ENCODE measurements at regions not wholly inside any gene's neighbourhood (a gene's known extent, or its start where the extent isn't known, plus 50 kb on each side); places are given as distances from the start of the nearest gene placed in this dataset.

GRCh38 chr2:88897715-88898114 lies 206.2 kb downstream of the RPIA start:
- Histone ChIP-seq H3K4me3 (ENCODE audit: low read depth, low read length) (no peak overlapping the region), H3K27me3 (replicated peaks; ENCODE audit: control insufficient read depth, insufficient read depth, low read length) (no peaks in the 10 kb centered on the region; the same call in 1 of the 2 replicates), H3K4me1 (no peaks in the 10 kb centered on the region), H3K9me3 (no peaks in the 10 kb centered on the region), H3K36me3 (ENCODE audit: control insufficient read depth, insufficient read depth, low read length) (no peaks in the 10 kb centered on the region)
- Mint-ChIP-seq H3K27me3 (ENCODE audit: insufficient read depth, unreplicated experiment) (peaks cover 7% of the 10 kb centered on the region), H3K4me3 (ENCODE audit: unreplicated experiment) (no peak overlapping the region), H3K36me3 (ENCODE audit: insufficient read depth, unreplicated experiment) (no peaks in the 10 kb centered on the region), H3K4me1 (ENCODE audit: low read depth, unreplicated experiment) (no peaks in the 10 kb centered on the region), H3K9me3 (ENCODE audit: unreplicated experiment) (no peaks in the 10 kb centered on the region), H3K27ac (ENCODE audit: unreplicated experiment) (no peak overlapping the region)
- ChIA-PET POLR2A (no interaction called here), CTCF (no interaction called here)
- no TSS peak for BruUV-seq (replicated peaks)
- no peak for DNase-seq
- intact Hi-C loops (cut with micrococcal nuclease; ENCODE audit: unreplicated experiment) = no loop called here
- TF ChIP-seq CTCF (IDR thresholded peaks at IDR 0.05; ENCODE audit: insufficient read depth in 1 of 2, low read depth in 1 of 2, low read length in 1 of 2, severe bottlenecking in 1 of 2, unreplicated experiment in 1 of 2) = no peak

DNA sequence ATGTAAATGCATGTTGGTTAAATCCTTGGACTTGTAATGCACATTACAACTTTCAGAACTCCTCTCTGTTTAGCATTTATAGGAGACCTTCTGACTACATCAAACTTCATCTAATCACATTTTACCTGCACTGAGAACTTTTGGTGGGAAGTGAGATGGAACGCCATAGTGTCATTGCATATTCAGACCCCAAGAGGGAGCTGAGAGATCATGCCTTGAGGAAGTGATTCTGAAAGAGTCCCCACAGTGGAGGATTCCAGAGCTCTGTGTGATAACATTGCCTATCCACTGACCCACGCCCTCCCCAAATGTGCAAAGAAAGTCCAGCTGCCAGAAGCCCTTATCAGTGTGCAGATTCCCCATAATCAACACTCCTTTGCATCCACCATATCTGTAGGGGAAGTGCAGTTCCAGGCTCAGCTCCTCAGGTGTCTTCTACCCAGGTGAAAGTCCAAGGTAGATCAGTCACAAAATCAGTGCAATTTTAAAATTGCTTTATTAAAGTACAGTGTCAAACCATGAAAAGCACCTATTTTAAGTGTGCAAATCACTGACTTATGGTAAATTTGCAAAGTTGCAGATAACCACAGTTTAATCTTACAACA lies 212.4 kb downstream of the RPIA start:
- CTCF ChIA-PET = interaction anchor here (0.7 to 1.4 kb wide), 7 partner anchors 13 to 57 kb away, joined by 3 to 9 read pairs (median 5); no protein-coding TSS in a partner anchor
- no peaks in the 10 kb centered on the region for H3K9me3 Mint-ChIP-seq (ENCODE audit: unreplicated experiment)
- H3K27me3 Mint-ChIP-seq (ENCODE audit: insufficient read depth, unreplicated experiment) = peaks cover 6% of the 10 kb centered on the region
- no peak overlapping the region for H3K4me3 Mint-ChIP-seq (ENCODE audit: unreplicated experiment)
- DNase-seq = peak; percentile 50 to 62
- Histone ChIP-seq H3K36me3 (ENCODE audit: control insufficient read depth, insufficient read depth, low read length) (no peaks in the 10 kb centered on the region), H3K9me3 (no peaks in the 10 kb centered on the region), H3K4me3 (ENCODE audit: low read depth, low read length) (no peak overlapping the region), H3K4me1 (no peaks in the 10 kb centered on the region), H3K27me3 (replicated peaks; ENCODE audit: control insufficient read depth, insufficient read depth, low read length) (no peaks in the 10 kb centered on the region)
- no peak overlapping the region for H3K27ac Mint-ChIP-seq (ENCODE audit: unreplicated experiment)
- TF ChIP-seq CTCF (IDR thresholded peaks at IDR 0.05; ENCODE audit: insufficient read depth in 1 of 2, low read depth in 1 of 2, low read length in 1 of 2, severe bottlenecking in 1 of 2, unreplicated experiment in 1 of 2) = peak; percentile 76 to 86
- H3K4me1 Mint-ChIP-seq (ENCODE audit: low read depth, unreplicated experiment) = no peaks in the 10 kb centered on the region
- intact Hi-C loops (cut with micrococcal nuclease; ENCODE audit: unreplicated experiment) = loop anchor here (1.0 to 5.0 kb wide), 3 partner anchors 15 to 65 kb away; no protein-coding TSS in a partner anchor
- H3K36me3 Mint-ChIP-seq (ENCODE audit: insufficient read depth, unreplicated experiment) = no peaks in the 10 kb centered on the region
- POLR2A ChIA-PET = no interaction called here
- no TSS peak for BruUV-seq (replicated peaks)

DNA sequence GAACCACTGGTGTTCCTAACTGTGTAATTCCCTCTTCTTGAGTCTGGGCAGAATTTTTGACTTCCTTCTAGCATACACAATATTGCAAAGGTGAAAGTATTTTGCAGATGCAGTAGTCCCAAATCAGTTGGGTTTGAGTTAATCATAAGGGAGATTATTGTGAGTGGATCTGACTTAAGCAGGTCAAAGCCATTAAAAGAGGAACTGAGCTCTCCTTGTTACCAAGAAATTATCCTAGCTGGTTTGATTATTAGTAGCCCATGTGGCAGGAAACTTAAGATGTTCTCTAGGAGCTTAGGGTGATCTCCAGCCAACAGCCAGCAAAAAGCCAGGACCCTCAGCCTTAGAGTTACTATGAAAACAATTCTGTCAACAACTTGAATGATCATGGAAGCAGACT lies 221.8 kb downstream of the RPIA start:
- H3K36me3 Mint-ChIP-seq (ENCODE audit: insufficient read depth, unreplicated experiment) = no peaks in the 10 kb centered on the region
- no peak for TF ChIP-seq CTCF (IDR thresholded peaks at IDR 0.05; ENCODE audit: insufficient read depth in 1 of 2, low read depth in 1 of 2, low read length in 1 of 2, severe bottlenecking in 1 of 2, unreplicated experiment in 1 of 2)
- Histone ChIP-seq H3K36me3 (ENCODE audit: control insufficient read depth, insufficient read depth, low read length) (no peaks in the 10 kb centered on the region), H3K4me3 (ENCODE audit: low read depth, low read length) (no peak overlapping the region), H3K9me3 (no peaks in the 10 kb centered on the region), H3K27me3 (replicated peaks; ENCODE audit: control insufficient read depth, insufficient read depth, low read length) (no peaks in the 10 kb centered on the region; the same call in 1 of the 2 replicates), H3K4me1 (no peaks in the 10 kb centered on the region)
- H3K27me3 Mint-ChIP-seq (ENCODE audit: insufficient read depth, unreplicated experiment) = peaks cover 21% of the 10 kb centered on the region
- H3K4me3 Mint-ChIP-seq (ENCODE audit: unreplicated experiment) = no peak overlapping the region
- ChIA-PET CTCF (no interaction called here), POLR2A (no interaction called here)
- no peaks in the 10 kb centered on the region for H3K9me3 Mint-ChIP-seq (ENCODE audit: unreplicated experiment)
- no peaks in the 10 kb centered on the region for H3K4me1 Mint-ChIP-seq (ENCODE audit: low read depth, unreplicated experiment)
- H3K27ac Mint-ChIP-seq (ENCODE audit: unreplicated experiment) = no peak overlapping the region
- intact Hi-C loops (cut with micrococcal nuclease; ENCODE audit: unreplicated experiment) = no loop called here
- BruUV-seq (replicated peaks) = no TSS peak
- DNase-seq = no peak
